PC-9 (cell line): ENCODE measurements at regions not wholly inside any gene's neighbourhood (a gene's known extent, or its start where the extent isn't known, plus 50 kb on each side); places are given as distances from the start of the nearest gene placed in this dataset.

Experiments used
- EZH2 ChIP-seq: fragments of 200-600 bp; sonication (generic); IDR thresholded peaks from 2 replicates; pipeline ENCODE4 v1.8.0; 2017; ENCODE audit warnings: antibody characterized with exemption, low read depth
- TF ChIP-seq, protein P1 (sequence below): fragments of 200-600 bp; sonication (generic); conservative IDR thresholded peaks from 2 replicates; pipeline ENCODE4 v1.6.1; 2017; ENCODE audit warnings: mixed run types, antibody characterized with exemption, mild to moderate bottlenecking, moderate library complexity

DNA sequence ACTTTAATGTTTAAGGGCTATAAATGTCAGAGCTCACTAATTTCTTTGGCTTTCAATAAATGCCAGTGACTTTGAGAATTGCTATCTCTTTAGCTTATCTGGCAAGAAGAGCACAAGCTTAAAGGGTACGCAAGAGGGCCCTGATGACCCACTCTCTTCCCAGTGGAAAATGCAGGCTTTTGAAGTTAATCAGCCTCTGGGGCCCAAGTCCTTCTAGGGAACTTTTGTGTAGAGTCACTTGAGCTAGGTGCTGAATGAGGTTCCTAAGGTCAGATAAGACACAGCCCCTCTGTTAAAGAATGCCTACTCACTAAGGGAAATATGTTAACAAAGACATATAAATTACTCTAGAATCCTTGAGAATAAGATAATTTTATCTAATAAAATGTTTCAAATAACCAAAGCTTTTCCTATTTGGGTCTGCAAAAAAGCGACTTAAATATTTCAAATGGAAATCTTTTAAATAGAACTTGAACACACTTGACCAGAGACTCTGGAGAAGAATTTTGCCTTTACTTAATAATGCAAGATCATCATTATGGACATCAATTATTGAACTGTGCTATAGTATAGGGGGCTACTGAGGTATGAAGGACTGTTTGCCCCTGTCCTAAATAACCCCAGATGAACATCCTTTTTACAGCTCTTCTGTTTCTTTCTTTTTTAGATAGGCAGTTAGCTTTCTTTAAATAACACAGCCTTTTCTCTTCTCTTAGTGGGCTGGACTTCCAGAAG is 430.1 kb downstream of the GBA3 start:
- TF ChIP-seq, protein P1, sequence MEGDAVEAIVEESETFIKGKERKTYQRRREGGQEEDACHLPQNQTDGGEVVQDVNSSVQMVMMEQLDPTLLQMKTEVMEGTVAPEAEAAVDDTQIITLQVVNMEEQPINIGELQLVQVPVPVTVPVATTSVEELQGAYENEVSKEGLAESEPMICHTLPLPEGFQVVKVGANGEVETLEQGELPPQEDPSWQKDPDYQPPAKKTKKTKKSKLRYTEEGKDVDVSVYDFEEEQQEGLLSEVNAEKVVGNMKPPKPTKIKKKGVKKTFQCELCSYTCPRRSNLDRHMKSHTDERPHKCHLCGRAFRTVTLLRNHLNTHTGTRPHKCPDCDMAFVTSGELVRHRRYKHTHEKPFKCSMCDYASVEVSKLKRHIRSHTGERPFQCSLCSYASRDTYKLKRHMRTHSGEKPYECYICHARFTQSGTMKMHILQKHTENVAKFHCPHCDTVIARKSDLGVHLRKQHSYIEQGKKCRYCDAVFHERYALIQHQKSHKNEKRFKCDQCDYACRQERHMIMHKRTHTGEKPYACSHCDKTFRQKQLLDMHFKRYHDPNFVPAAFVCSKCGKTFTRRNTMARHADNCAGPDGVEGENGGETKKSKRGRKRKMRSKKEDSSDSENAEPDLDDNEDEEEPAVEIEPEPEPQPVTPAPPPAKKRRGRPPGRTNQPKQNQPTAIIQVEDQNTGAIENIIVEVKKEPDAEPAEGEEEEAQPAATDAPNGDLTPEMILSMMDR, result no peak
- no peak for TF ChIP-seq EZH2
